GM18867 (cell line): ENCODE measurements at regions not wholly inside any gene's neighbourhood (a gene's known extent, or its start where the extent isn't known, plus 50 kb on each side); places are given as distances from the start of the nearest gene placed in this dataset.
"Not testable (repeated sequence)": the region's sequence is repeated elsewhere in the genome, so short reads cannot be mapped to it uniquely, and the experiment has no call there.

Experiments
- ATAC-seq: cut with Tn5 transposase; IDR thresholded peaks from one replicate; pipeline ENCODE4 v1.9.1; 2021; ENCODE audit warnings: mild to moderate bottlenecking, moderate library complexity; ENCODE audit not compliant: unreplicated experiment

GRCh38 chrX:125503769-125504168 lies 184.1 kb downstream of the TEX13C start:
- ATAC-seq, result no peak

- ATAC-seq, result no peak
Observed at GRCh38 chrX:125505207-125505606, 185.5 kb downstream of the TEX13C start.

- no peak for ATAC-seq
Observed at GRCh38 chrX:125507119-125507518, 187.4 kb downstream of the TEX13C start.

GRCh38 chrX:125520029-125520428 lies 200.4 kb downstream of the TEX13C start:
- ATAC-seq, result no peak

GRCh38 chrX:125522752-125523151 lies 203.1 kb downstream of the TEX13C start:
- ATAC-seq, result no peak

GRCh38 chrX:125532411-125533089 lies 212.9 kb downstream of the TEX13C start:
- ATAC-seq, result no peak

- no peak for ATAC-seq
Observed at GRCh38 chrX:125533352-125533751, 213.7 kb downstream of the TEX13C start.

GRCh38 chrX:125544031-125544660 lies 224.5 kb downstream of the TEX13C start:
- no peak for ATAC-seq

- no peak for ATAC-seq
Observed at GRCh38 chrX:125544856-125545255, 225.2 kb downstream of the TEX13C start.

- no peak for ATAC-seq
Observed at GRCh38 chrX:125577479-125577878, 257.8 kb downstream of the TEX13C start.

- ATAC-seq, result no peak
Observed at GRCh38 chrX:125604448-125604847, 284.8 kb downstream of the TEX13C start.

GRCh38 chrX:125605145-125605544 lies 285.5 kb downstream of the TEX13C start:
- no peak for ATAC-seq

GRCh38 chrX:125614591-125615343 lies 295.1 kb downstream of the TEX13C start:
- not testable (repeated sequence) for ATAC-seq

- ATAC-seq, result no peak
Observed at GRCh38 chrX:125620715-125621587, 301.3 kb downstream of the TEX13C start.

GRCh38 chrX:125621588-125621927 lies 301.9 kb downstream of the TEX13C start:
- ATAC-seq, result no peak

- ATAC-seq, result no peak
Observed at GRCh38 chrX:125622899-125623298, 303.2 kb downstream of the TEX13C start.

- ATAC-seq, result no peak
Observed at GRCh38 chrX:125627676-125628075, 308.0 kb downstream of the TEX13C start.

GRCh38 chrX:125628435-125628834 lies 308.8 kb downstream of the TEX13C start:
- ATAC-seq, result no peak

GRCh38 chrX:125641405-125641804 lies 321.7 kb downstream of the TEX13C start:
- ATAC-seq, result no peak

GRCh38 chrX:125646195-125646594 lies 326.5 kb downstream of the TEX13C start:
- peak; percentile 42 for ATAC-seq

- ATAC-seq, result no peak
Observed at GRCh38 chrX:125651426-125651825, 331.8 kb downstream of the TEX13C start.
